ENCODE measurements at regions not wholly inside any gene's neighbourhood (a gene's known extent, or its start where the extent isn't known, plus 50 kb on each side); places are given as distances from the start of the nearest gene placed in this dataset.

GRCh38 chr11:32161293-32161692, 70.4 kb downstream of the RCN1 start:
- TF ChIP-seq, protein P1, sequence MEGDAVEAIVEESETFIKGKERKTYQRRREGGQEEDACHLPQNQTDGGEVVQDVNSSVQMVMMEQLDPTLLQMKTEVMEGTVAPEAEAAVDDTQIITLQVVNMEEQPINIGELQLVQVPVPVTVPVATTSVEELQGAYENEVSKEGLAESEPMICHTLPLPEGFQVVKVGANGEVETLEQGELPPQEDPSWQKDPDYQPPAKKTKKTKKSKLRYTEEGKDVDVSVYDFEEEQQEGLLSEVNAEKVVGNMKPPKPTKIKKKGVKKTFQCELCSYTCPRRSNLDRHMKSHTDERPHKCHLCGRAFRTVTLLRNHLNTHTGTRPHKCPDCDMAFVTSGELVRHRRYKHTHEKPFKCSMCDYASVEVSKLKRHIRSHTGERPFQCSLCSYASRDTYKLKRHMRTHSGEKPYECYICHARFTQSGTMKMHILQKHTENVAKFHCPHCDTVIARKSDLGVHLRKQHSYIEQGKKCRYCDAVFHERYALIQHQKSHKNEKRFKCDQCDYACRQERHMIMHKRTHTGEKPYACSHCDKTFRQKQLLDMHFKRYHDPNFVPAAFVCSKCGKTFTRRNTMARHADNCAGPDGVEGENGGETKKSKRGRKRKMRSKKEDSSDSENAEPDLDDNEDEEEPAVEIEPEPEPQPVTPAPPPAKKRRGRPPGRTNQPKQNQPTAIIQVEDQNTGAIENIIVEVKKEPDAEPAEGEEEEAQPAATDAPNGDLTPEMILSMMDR (IDR thresholded peaks at IDR 0.05; ENCODE audit: low read depth, low read length), result no peak
- H3K4me3 ChIP-seq (ENCODE audit: low read depth, low read length), result no peak overlapping the region

DNA sequence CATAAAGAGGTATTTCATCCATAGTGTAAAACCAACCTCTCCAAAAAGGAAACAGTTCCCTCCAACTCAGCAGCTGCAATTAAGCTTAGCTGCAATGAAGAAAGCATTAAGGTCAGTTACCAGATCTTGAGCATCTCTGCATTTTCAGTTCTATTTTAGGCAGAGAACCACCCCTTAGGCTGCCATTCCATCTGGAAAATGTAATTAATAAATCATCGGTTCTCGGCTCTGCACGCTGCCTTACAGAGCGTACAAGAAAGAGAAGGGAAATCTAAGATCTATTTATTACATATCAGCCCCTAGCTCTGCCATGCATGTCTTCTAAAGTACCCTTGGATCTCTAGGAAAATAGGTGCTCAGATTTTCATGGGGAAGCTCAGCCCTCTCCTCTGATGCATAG, 71.5 kb downstream of the RCN1 start:
- H3K4me3 ChIP-seq (ENCODE audit: low read depth, low read length), result no peak overlapping the region
- TF ChIP-seq, protein P1 (IDR thresholded peaks at IDR 0.05; ENCODE audit: low read depth, low read length), result no peak

- no peak overlapping the region for H3K4me3 ChIP-seq (ENCODE audit: low read depth, low read length)
Observed at GRCh38 chr11:32162906-32163305, 72.0 kb downstream of the RCN1 start.

GRCh38 chr11:32163557-32163956, 72.7 kb downstream of the RCN1 start:
- TF ChIP-seq, protein P1 (IDR thresholded peaks at IDR 0.05; ENCODE audit: low read depth, low read length), result no peak
- no peak overlapping the region for H3K4me3 ChIP-seq (ENCODE audit: low read depth, low read length)

More at GRCh38 chr11:32162906-32163305, 72.0 kb downstream of the RCN1 start:
- TF ChIP-seq, protein P1 (IDR thresholded peaks at IDR 0.05; ENCODE audit: low read depth, low read length), result no peak

DNA sequence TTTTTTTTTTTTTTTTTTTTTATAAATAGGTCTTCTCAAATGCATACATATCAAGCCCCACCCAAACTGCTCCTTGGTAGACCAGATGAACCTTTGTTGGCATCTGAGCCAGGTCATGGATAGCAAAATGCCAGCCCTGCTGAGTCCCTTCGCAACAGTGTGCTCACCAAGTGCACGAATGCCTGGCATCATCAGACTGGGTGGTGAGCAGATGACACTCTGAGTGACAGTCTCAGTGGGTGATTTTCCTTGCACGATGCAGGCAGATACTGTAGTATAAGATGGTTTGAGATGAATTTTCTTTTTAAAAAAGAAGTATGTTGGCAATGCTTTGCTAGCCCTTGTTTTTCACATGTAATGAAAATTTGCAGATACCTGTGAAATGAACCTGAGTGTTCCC, 74.0 kb downstream of the RCN1 start:
- TF ChIP-seq, protein P1 (IDR thresholded peaks at IDR 0.05; ENCODE audit: low read depth, low read length), result no peak
- H3K4me3 ChIP-seq (ENCODE audit: low read depth, low read length), result no peak overlapping the region

GRCh38 chr11:32168924-32169323, 78.0 kb downstream of the RCN1 start:
- H3K4me3 ChIP-seq (ENCODE audit: low read depth, low read length), result no peak overlapping the region
- TF ChIP-seq, protein P1 (IDR thresholded peaks at IDR 0.05; ENCODE audit: low read depth, low read length), result no peak

GRCh38 chr11:32171445-32171844, 80.6 kb downstream of the RCN1 start:
- TF ChIP-seq, protein P1 (IDR thresholded peaks at IDR 0.05; ENCODE audit: low read depth, low read length), result no peak
- no peak overlapping the region for H3K4me3 ChIP-seq (ENCODE audit: low read depth, low read length)
